Fibroblast of skin of back (primary cell): ENCODE measurements at regions not wholly inside any gene's neighbourhood (a gene's known extent, or its start where the extent isn't known, plus 50 kb on each side); places are given as distances from the start of the nearest gene placed in this dataset.

Experiments
- DNase-seq: peaks from one replicate; pipeline ENCODE4 v3.0.0-alpha.2; 2013

DNA sequence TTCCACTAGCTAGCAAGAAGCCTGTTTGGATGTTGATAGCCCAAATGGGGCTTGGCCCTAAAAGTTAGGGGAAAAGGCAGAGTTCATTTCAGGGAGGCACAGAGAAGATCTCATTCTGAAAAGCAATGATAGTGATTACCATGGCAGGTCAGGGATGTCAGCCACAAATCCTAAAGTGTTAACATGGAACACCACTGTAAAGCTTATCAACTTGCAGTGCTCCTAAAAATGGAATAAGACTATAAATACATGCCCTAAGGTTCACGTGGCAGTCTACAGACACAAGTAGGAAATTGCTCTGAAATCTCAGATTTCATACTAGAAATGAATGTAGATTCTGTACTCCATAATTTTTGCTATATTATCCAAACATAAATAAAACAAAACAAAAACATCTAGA lies 280.0 kb upstream of the E2F7 start:
- no peak for DNase-seq

DNA sequence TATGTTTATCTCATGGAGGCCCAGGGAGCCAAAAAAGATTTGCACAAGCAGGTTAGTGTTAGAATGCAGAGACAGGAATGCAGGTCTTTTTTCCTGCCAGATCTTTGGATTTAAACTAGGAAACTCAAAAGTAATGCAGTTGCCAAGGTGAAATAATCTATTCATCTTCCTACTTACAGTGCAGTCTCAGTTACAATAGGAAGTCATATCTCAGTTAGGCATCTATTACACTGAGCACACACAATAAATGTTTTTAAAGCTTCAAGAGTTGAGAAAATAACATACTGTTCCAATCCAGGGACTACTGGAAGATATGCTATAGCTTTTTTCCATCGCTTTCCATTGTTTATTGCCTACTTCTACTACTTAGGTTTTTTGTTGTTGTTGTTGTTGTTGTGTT lies 279.3 kb upstream of the E2F7 start:
- DNase-seq, result no peak

DNA sequence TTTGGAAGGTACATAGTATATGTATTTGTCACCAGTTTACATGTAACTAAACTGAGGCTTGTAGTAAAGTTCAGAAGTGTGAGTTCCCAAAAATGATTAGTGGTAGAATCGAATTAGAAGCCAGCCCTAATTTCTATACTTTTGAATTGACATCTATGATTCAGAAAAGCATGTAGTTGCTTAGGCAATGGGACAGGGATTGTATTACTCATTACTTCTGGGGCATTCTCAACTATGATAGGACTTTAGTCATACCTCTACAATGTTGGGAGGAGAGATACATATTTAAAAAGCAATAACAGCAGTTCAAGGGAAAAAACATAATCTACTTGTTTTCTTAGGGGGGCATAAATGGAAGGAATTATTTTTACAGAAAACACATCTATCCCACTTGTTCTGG lies 277.9 kb upstream of the E2F7 start:
- DNase-seq, result peak; percentile 67

DNA sequence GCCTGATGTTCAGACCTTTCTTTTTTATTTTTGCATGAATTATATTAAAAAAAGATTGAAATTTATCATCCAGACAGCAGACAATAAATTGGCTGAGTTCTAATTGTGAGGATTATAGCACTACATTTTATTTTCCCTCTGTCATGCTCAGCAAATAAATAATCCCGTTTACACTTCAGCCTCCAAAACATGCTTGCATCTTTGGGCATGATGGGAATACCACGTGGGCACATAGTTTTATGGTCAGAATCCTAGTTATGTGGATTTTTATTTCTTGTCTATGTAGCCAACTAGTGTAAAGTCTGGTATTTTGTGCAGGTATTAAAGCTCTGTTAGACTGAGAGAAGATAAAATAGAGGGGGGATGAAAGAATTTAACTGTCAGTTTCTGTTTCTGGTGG lies 276.9 kb upstream of the E2F7 start:
- no peak for DNase-seq

DNA sequence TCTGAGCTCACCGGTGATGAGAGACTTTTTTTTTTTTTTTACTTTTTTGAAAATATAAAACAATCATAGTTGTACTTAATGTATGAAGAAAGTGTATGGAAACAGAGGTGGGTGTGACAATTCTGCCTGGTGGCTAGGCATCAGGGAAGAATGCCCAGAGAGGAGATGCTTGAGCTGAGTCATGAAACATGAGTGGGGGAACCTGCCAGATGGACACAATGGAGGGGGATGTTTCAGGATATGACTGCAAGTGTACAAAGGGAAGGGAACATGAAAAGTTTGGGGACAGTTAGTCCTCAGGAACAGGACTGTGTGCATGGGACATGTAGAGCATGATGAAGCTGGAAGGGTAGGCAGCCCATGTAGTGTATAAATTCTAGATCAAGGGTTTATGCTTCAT lies 274.2 kb upstream of the E2F7 start:
- peak; percentile 35 for DNase-seq

DNA sequence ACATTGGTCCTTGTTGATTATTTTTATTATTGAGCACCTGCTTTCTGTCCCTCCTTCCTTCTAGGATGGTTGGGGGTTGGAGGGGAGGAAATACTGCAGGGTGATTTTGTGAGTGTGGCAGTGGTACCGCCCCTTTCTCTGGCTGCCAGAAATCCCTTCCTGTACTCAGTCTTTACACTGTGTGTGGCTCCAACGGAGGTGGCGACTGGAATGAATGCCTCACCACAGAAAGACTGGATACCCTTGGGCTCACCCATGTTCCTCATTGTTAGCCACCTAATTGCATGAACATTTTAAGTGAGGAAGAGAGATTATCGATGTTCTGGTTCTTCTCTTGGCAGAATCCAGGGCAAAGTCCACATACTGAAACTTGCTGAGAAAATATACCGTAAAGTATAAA lies 272.0 kb upstream of the E2F7 start:
- no peak for DNase-seq

DNA sequence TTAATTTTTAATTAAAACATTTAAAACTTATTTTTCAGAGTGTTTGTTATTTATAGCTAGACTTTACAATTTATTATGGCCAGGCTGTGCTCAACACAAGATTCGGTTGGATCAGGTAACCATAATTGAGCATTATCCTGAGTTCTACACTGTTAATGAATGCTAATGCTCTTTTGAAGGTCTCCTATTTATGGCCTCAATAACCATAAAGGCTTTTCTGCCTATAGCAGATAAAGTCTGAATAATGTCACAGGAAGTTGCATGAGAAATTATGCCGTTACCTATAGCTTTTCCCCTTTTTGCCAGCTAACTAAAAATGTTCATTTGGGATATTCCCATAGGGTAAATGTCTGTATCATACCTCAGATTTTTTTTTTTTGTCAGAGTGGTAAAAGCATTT lies 269.4 kb upstream of the E2F7 start:
- DNase-seq, result no peak

DNA sequence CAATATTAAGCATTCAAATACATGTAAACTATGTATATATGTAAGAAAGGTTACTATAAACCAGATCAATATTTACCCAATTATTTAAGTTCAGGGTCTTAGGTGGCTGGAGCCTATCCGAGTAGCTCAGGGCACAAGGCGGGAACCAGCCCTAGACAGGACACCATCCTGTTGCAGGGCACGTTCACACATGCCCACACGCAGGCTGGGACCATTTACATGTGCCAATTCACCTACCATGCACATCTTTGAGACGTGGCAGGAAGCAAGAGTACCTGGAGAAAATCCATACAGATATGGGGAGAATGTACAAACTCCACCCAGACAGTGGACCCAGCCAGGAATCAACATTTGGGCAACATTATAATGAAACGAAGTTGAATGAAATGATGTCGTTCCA lies 263.0 kb upstream of the E2F7 start:
- DNase-seq, result no peak

DNA sequence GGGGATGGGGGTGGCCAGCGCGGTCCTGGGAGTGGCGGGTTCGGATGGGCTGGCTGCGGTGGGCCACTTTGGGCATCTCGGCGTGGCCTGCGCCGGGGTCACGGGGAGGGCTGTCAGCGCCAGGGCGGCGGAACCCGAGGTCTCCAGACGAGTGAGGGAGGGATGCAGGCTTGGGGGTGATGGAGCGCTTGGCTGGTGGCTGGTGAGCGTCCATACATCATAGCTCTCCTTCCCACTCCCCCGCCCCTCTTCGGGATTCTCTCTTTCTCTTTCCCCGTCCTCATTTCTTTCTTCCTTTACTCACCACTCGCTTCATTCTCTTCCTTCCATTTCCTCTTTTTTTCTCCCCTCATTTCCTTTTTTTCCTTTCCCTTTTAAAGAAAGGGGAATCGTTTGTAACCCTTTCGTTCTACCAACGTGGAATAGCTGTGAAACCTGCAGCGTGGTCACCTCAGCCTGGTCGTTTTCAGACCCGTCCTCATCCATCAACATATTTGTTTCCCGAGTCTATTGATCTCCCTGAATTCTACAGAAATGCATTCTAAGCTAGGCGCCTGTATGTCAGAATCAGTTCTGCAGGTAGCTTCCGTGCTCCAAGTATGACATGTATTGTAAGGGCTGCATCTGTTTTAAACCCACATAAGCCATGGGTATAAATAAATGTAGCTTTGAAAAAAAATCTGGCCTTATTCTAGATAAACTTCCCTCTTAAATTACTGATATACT lies 260.3 kb upstream of the E2F7 start:
- DNase-seq, result no peak

DNA sequence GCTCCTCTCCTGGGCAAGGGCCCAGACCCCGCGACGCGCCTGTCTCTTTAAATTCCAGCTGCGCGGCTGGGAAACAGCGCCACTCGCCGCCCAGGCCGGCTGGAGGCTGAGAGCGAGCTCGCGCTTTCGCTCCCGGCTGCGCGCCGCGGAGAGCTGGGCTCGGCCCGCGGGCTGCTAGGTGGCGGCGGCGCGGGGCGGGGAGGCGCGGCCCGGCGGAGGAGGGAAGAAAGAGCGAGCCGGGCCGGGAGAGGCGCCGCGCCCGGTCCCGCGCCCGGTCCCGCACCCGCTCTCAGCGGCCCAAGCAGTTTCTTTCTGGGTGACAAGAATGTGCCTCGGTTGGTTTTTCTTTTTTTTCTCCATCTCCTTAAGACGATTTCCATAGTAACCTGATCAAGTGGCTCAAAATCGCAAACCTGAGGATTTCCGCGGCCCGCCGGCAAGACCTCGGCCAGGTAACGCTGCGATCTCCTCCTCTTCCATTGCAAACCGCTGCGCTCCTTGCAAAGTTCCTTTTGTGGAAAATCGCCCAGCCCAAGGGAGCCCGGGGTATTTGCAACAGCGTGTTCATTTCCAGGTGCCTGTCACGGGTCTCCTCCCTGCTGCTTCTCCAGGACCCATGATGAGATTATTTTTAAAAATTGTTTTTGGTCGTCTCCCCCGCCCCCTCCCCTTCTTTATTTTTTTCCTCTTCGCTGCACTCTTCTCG lies 259.5 kb upstream of the E2F7 start:
- DNase-seq, result peak; percentile 78

DNA sequence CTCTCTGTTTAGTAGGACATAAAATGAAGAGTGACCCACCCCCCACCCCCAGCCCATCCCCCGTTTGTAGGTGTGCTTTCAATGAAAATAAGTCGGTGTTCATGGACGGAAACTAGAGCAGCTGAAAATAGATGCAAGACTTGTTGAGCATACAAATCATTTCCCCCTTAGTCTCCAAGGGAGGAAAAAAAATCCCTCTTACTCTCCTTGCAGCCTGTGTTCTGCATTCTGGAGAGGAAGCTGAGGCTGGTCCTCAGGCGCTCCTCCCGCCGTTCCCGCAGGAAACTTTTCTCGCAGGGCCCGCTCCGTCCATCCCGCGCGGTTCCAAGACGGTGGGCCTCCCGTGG lies 259.0 kb upstream of the E2F7 start:
- DNase-seq, result no peak

DNA sequence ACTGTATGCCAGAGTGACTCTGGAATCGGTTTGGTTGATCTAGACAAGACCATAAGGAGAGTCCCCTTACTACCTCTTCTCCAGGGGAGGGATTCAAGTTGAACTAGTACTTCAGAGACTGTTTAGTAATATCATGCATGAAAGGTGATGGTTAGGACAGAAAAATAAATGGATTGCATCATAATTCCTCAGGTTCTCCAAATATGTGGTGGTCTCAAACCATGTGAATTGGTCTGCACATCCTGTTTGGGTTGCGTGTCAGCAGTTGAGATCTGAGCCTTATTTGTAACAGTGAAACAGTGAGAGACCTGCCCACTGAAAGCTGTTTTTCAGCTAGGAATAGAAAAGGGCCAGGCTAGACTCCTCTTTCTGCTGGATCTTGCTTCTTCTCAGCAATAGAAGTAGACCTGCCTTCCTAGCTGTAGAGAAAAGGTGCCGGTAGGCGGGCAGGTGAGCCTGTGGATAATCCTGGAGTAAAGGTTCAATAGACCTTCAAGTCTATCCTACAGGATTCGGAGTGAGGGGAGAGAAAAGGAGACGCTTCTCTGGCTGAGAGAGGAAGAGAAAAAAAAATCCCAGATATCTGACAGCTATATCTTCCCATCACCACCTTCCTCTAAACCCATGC lies 258.5 kb upstream of the E2F7 start:
- no peak for DNase-seq

DNA sequence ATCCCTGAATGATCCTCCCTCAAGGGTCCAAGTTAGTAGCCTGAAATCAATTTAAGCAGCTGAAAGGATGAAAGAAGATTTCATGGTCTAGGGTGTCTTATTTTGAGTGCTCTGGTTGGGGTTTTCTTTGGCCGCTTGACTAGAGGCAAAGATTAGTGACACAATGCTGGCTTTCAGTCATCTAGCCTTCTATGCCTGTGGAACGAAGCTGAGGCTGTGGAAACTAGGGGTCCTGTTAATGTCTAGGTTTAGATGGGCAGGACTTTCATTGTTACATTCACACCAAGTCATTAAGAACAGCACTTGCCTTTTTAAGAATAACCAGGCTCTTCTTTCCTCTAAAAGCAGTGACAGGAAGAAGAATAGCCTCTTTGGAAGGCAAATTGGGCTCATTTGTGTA lies 253.8 kb upstream of the E2F7 start:
- DNase-seq, result no peak

DNA sequence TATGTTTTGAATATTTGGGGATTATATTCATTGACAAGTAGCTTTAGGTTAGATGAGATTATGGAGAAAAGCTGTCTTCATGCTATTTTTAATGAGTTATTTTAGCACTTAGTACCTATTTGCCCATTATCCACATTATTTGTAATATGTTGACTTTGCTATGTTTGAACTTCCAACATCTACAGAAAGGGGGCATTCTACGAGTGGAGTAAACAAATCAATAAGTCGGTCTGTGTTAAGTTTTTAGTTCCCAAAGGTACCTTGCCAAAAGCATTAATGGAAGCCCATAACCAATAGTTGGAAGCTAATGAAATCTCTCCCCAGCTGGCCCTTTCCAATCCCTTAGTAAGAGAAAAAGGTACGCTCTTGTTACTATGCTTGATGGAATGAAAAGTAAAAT lies 250.0 kb upstream of the E2F7 start:
- no peak for DNase-seq

DNA sequence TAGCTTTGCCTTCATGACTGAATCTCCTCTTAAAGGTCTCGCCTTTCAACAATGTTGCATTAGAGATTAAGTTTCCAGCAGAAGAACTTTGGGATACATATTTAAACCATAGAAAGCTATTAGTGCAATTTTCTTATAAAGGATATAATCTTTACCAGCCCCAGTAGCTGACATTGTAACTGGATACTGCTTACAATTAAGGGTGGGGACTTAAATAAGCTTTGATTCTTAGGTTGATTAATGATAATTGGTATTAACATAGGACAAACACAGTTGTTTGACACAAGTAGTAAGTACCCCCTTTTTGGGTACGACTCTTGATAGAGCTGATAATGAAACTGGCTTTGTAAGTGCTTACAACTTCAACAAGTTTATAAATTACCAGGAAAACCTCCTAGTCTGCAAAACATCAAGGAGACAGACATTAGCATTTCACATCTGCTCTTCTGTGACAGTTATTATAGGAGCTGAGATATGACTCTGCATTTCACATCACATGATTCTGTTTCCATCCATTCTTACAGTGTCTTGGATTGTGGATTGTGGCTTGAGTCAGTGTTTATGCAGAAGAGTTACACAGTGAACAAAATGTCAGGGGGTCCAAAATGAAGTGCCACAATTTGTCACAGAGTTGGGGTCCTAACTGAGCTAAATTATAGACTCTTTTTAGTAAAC lies 249.1 kb upstream of the E2F7 start:
- DNase-seq, result no peak

DNA sequence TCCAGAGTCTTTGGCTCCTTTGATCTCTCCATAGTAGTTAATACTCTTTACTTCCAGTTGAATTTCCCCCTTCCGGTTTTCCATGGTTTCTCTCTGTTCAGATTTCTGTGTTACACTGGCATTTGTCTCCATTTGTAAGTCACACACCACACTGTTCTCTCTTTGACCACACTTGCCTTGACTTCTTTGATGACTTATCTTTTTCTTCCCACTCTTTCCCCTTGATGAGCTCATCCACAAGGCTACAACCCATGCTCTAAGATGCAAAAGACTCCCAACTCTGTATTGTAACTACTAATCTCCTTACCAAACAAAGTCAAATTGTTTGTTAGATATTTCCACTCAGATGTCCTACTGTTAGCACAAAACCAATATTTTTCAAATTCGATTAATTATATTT lies 242.7 kb upstream of the E2F7 start:
- peak; percentile 4 for DNase-seq

DNA sequence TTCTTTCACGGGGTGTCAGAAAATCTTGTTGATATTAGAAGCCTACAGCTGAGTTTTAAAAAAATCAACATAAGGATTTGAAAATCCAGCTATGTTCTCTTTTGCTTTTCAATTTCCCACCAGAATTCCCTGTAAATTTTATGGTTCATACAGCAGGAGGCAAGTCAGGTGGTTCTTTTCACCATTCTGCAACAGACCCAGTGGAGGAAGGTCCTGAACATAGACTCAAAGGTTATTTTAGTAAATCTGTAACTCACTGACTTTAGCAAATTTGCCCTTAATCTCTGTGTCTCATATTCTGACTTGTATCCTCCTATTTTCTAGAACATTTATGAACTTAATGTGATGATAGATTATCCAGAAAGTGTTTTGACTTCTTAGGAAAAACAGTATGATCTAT lies 235.4 kb upstream of the E2F7 start:
- no peak for DNase-seq

DNA sequence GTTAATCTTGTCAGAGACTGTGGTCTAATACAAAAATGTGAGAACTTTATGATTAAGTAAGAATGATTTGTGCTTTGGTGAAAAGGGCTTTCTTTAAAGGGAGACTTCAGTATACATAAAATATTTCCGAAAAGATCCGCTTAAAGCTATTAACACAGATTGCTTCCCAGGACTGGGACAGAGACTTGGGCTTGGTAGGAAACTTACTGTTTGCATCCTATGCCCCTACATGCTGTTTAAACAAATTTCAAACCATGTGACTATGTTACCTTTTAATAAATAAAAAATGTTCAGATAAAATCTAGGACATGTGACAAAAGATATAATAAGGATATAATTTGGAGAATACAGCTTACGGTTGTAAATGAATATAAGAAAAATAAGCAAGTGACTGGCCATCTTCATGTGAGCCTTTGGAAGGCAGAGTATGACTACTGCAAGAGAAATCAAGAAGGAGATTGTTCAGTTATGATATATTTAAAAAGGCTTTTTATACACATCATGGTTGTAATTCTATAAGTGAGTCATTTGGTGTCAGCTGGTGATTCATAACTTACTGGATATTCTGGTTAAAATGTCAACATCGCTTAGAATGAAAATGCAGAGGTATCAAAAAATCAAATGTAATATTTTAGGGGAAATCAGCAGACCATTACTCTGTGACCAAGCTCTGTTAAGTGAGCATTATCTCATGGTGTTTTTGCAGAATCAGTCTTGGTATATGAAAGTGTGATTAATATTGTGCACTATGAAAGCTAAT lies 234.7 kb upstream of the E2F7 start:
- peak; percentile 91 for DNase-seq

DNA sequence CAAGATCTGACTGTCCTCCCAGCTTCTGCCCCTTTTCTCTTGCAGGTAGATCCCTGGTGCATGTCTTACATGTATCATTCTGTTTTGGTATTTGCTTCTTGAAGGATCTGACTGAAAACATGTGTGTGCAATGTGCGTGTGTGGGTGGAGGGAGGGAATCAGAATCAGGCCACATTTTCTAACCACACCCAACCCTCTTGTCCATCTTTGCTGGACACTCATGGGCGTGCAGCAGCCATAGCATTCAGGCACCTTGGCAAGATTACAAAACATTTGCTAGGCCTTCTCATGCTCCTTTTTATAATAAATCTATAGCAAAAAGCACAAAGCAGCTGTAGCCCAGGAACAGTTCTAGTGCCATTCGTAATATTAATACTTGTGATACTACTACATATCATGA lies 233.6 kb upstream of the E2F7 start:
- no peak for DNase-seq

DNA sequence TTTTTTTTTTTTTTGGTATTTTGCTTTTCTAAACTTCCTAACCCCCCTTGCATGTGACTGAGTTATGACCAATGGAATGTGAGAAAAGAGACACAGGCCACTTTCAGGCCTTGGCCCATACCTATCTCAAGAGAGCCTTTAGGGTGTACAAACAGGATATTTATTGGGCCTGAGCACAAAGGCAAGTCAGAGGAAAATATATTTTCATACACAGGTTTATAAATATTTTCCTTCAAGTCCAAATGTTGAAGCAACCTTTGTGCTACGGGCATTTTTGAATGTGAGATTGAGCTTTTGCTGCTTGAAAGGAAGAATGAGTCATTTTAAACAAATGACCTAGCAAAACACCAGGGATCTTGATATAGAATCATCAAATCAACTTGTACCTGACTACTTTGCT lies 228.6 kb upstream of the E2F7 start:
- peak; percentile 48 for DNase-seq

DNA sequence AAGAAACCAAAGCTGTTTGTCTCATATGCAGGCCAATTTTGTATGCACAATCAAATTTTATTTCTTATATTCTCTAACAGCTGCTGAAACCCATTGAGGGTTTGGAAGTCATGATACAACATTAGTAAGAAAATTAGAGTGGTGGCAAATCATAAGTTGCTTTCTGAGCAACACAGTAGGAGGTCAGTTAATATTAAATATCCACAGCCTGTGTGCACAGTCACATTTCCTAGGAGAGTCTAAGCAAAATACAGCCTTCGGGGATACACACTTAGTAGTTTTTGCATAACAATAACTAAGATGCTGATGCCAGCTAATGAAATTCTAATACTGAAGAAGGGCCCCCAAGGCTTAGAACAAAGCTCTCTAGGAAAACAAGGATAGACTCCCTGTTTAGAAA lies 209.6 kb upstream of the E2F7 start:
- DNase-seq, result no peak

DNA sequence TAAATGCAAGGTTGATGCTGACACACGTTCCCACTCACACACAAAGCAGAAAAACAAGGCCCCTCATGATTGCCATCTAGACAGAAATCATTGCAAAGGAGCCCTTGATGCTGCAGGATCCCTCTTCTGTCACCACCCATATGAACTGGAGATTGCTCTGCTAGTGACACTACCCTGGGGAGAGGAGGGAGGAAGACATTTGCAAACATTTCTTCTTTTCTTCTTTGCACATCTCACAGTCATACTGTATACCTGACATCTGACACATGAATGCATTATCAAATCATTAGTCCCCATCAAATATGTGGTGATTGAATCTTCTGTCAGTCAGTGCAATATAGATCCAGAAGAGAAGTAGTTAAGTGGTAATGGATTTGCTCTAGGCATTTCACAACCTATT lies 208.5 kb upstream of the E2F7 start:
- no peak for DNase-seq

DNA sequence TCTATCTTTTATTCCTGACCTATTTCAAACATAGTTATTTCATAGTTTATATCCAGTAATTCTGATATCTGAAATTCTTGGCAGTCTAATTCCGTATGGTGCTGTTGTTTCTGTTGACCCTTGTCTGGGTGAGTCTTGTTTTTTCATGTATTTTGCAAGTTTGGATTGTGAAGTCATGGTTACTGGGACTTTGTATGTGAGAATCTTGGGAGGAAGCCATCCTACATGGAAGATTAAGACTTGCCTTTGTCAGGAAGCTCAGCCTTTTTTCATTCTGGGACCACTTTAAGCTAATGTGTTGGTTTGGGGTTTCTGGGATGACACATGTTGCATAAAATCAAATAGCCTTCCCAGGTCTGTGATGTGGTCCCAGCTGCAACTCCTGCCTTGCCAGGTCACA lies 191.6 kb upstream of the E2F7 start:
- no peak for DNase-seq
